LHCN-M2 (cell line): ENCODE measurements at regions not wholly inside any gene's neighbourhood (a gene's known extent, or its start where the extent isn't known, plus 50 kb on each side); places are given as distances from the start of the nearest gene placed in this dataset.

ENCODE experiments used
- DNase-seq: peaks from one replicate; pipeline ENCODE4 v3.0.0-alpha.2; 2012; ENCODE audit warnings: low read depth

DNA sequence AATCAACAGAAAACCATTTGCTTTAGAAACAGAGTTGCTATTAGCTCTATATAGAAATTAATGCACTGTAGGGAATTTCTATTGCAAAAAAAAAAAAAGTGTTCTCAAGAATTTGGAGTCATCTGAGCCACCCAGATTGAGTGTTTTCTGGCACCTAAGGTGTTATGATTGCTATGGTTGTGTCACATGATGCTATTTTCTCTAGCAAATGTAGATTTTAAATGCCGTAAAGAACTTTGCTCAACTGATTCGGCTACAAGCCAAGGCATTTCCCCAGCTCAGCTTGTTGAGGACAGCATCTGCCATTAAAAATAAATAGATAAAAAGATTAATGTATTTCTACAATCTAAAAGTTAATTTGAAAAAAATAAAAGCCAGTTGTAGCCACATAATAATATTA, 712.8 kb downstream of the FAT4 start:
- DNase-seq, result no peak

DNA sequence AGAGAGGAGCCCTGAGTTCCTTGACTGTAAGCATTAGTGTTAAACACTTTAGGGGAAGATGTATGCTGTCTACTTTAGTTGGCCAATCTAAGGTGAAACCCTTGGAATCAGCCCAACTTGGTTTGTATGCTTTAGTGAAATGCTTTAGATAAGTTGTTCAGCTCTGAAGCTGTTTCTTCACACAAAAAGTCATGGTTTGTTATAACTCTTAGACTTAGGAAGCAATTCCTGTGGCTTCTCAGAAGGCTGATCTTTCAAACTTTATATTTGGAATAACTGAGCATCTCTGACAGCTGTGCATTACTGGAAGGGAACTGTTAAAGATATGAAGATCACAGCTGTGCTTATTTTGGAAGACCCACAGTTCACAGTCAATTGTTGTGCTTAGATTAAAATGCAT, 714.1 kb downstream of the FAT4 start:
- peak; percentile 68 for DNase-seq

DNA sequence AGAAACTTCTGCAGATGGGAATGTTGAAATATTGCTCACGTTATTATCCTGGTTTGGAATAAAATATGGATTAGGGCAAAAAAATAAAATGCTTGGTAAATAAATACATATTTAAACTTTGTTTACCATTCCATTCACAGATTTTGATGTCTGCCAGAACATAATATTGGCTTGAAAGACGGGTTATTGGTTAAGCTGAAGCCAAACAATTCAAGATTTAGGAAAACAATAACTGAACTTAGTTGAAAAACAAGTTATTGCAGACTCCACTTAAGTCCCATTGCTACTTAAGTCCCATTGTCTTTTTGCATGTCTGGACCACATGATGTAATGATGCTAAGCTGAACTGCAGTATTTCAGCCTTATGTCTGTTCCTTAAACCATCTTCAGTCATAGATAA, 722.5 kb downstream of the FAT4 start:
- no peak for DNase-seq

DNA sequence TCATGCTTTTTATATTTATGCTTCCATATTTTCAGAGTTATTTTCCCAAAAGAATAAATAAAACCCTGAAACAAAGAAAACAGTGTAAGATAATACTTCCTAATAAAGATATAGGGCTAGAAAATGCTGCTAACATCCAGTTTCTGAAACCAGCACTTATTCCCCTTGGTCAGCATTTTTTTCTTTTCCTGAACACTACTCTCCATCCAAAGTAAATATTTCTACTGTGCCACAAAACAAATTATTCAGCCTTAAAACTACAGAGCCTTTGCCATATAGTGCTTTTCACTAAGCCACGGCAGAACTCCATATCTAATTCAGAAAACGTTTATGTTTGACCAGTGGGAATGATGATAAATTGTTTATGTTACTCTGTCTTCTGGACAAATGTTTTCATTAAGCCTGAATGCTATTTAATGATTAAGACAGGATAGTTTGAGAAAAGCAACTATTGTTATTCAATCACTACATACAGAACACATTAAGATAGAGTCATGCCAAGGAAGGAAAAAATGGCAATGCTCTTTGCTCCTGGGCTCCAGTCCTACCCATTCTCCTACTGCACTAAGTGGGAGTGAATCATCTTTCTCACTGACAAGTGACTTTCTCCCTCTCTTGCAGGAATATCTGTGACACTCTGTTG, 723.9 kb downstream of the FAT4 start:
- DNase-seq, result peak; percentile 10

DNA sequence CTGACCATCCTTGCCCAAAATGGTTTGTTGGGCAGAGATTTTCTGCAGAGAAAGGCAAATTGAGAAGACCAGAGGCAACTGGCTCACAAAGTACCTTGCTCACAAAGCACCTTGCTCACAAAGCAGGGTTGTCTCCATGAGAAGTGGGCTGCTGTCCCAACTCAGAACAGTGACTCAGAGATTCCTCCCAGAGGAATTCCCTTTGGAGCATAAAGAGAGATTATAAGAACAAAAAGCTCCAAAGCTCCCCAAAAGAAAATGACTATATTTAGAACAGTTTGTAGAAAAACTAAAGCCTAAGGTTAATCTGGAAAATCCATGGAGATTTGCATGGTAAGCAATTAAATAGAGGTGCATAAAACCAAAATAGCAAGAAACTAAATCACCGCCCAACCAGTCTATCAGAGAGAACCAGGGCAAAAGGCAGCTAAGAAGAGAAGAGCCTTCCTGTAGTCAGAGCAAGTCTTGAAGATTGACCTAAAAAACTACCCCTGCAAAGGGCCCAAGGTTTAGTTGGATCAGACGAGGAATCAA, 731.4 kb downstream of the FAT4 start:
- DNase-seq, result peak; percentile 57

DNA sequence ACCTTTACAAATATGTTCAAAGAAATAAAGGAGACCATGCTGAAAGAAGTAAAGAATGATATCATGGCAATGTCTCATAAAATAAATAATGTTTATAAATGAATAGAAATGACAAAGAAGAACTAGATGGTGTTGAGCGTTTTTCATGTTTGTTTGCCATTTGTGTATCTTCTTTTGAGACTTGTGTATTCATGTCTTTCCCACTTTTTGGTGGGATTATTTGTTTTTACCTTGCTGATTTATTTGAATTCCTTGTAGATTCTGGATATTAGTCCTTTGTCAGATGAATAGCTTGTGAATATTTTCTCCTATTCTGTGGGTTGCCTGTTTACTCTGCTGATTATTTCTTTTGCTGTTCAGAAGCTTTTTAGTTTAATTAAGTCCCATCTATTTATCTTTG, 732.4 kb downstream of the FAT4 start:
- no peak for DNase-seq

DNA sequence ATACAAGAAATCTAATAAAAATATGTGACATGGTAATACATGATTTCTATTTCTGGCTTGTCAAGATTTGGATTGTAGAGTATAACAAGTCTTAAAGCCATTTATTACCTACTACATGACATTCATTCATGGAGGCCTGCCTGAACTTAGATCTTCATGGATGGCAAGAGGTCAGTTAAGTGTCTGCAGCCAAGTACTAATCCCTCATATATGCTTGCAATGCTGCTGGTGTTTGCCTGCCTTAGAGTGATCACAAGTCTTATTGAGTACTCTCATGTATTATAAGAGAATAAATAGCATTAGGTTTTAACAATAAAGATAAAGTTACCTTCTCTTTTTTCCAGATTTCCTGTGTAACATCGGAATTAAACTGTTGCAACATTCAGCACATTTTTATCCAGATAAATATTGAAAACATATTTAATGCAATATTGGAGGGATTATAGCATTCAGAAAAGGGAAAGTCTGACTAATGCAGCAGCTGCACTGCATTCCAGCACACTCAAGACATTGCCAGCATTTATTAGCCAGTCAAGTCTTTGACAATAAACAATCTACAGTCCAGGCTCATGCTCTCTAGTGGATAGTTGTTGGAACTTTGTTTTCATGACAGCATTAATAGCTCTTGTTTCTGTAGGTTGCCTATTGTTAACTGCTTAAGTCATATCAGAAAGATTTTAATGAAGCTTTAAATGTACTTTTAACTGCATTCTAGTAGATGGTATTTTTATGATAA, 737.1 kb downstream of the FAT4 start:
- DNase-seq, result peak; percentile 94

DNA sequence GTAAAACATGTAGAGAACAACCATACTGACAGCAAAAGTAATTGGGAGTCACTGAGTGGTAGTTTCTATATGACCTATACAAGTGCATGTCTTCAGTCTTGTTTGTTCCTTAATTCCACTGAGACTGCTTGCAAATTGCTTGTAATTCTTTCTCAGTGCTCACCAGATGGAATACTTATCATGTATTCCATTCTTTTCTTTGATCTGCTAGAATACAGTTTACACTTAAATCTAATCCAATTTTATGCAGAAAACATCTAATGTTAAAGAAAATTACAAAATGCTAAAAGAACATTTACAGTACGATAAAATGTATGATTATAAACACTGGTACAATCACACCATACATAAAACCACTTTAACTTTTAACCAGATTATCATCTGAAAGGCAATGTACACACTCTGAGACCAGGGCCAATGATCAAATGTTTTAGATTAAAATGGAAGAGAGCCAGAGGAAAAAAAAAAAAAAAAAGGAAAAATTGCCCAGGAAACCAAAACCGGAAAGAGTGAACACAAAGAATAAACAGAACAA, 741.4 kb downstream of the FAT4 start:
- DNase-seq, result no peak

DNA sequence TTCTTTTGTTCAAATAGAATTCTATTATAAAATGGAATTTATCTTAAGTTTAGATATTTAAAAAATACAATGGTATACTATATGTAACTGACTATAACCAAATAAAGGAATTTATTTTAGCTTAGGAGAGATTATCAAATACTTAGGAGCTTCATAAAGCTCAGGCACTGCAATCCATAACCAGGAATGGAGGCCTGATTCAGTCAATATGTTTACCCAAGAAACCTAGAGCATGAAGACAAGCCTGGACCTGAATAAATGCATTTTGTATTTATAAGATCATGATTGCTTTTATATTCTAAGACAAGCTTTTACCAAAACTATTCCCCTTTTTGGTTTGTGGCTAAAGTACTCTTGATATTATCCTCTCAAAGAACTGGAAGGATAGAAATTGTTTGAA, 742.6 kb downstream of the FAT4 start:
- DNase-seq, result no peak

DNA sequence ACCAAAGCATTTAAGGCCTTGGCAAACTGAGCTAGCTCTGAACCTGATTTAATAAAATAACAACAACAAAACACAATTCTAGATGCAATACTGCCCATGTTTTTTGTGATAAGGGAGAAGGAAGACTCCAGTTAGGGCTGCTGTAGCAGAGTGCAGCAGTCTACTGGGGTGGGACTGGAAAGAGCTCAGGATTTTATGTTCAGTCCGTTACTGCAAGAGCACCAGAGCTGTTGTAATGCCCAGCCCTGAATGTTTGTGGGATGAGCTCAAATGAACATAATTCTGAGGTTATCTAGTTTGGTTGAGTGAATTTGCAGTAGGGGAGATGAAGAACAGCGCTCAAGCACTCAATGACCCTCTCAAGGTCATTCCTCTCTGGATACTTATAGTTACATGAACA, 743.8 kb downstream of the FAT4 start:
- DNase-seq, result no peak

DNA sequence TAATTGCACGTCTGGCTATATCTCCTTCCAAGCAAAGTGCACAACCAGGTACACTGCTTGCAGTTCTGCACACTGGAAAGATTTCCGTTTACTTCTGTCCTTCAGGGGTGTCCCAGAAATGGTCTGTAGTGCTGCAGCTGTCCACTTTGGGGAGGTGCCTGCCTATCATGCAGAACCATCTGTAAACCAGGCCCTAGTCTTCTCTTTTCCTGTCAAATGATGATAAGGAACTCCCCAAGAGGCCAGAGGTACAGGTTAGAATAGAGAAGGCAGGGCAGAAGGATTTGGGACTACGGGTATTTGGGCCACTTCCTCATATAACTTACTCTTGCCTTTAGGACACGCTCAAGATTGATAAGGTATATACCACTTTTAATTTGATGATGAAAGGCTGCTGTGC, 746.9 kb downstream of the FAT4 start:
- DNase-seq, result no peak

DNA sequence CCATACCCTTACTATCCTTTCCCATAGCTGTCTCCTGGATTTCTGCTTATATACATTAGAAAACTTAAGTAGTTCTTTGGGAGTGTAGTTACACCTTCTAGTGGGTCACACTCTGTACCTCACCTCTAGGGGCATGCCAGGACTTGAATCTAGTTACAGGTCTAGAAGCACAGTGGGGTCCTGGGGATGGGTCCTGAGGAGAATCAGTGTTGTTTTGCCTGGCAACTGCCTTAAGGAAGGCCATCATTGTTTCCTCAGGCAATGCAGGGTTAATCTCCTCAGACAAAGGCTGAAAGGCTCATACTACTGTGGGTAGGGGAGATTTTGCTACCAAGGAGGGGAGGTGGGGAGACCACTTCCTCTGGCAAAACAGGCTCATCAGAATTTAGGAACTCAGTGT, 750.3 kb downstream of the FAT4 start:
- no peak for DNase-seq

DNA sequence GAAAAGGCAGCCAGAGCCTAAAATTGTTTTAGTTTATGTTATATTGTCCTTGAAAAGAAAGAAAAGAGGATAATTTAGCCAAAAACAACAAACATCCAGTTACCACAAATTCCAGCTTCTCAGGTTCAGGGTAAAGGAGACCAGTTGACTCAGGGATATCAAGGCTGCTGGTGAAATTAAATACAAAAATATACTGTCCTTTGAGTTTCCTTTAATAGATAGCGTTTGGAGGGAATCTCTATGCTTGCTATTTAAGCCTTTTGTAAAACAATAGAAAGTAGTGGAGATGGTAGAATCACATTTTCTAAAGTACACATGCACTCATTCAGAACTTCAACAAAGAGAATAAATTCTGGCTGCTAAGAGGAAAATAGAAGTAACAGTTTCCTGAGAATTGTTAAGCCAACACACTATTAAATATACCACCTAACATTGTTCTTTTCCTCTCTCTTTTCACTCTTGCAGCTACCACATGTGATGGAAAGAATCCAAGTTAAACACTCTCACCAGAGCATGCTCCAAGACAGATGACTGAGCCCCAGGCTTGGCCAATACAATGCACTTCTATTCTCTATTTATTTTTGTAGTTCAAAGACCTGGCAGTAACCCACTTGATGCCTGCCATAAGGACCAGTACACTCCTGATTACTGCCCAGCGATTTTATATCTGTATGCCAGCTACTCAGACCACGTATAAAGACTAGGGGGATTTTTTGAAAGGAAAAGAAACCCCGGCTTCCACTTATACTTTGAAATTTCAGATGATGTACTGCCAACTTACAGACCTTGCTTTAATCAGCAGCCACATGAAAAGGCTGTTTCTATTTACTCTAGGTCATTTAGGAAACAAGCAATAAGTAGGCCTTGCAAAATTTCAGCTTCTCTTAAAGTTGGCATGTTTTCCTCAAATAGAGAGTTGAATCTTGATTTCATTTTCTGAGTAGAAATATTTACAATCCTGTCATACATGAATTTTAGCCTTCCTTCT, 756.9 kb downstream of the FAT4 start:
- peak; percentile 84 for DNase-seq

DNA sequence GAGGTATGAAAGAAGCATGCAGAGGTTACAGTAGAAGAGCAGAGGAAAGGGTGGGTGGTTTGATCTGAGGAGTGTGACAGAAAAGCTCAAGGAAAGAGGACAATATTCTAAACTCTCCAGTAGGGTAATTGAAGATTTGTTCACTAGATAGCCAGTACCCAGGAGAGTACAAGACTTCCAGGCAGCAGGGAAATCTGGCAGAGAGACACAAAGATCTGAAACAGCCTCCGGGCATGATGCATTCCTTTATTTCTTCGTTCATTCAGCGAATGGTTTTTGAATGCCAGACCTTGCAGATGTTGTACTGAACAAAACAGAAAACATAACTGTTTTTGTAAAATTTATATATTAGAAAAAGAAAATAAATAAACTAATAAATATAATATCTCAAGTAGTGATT, 766.6 kb downstream of the FAT4 start:
- no peak for DNase-seq

DNA sequence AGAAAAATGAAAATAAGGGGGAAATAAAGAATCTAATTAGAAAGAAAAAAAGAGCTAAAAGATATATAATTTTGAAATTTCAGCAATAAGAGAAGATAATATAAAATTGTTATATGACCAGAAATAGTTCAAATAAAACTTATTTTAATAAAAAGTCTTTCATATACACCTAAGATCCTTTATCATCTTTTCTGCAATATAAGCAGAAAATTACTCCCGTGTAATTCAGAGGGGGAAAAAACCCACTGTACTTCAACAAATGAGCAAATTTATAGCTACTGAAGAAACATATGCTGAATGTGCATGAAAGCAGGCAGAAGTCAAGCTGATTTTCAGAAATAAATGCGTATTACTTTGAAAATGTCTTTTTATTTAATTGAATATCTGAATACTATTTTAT, 771.3 kb downstream of the FAT4 start:
- DNase-seq, result no peak

DNA sequence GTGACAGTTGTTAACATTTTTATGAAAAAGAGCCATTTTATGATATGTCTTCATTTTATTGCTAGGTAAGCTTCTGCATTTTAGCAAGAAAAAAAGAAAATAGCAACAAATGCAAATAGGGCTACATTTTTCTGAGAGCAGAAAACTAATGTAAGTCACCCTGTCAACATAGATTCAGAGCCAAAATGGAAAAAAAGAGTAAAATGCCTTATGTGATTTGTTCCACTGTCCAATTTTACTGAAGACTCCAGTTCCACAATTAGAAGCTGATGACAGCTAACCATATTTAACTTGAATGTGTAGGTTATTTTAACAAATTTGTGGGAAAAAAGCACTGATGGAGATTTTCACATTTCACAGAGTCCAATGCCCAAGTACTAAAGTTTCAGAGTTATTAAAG, 772.3 kb downstream of the FAT4 start:
- no peak for DNase-seq

DNA sequence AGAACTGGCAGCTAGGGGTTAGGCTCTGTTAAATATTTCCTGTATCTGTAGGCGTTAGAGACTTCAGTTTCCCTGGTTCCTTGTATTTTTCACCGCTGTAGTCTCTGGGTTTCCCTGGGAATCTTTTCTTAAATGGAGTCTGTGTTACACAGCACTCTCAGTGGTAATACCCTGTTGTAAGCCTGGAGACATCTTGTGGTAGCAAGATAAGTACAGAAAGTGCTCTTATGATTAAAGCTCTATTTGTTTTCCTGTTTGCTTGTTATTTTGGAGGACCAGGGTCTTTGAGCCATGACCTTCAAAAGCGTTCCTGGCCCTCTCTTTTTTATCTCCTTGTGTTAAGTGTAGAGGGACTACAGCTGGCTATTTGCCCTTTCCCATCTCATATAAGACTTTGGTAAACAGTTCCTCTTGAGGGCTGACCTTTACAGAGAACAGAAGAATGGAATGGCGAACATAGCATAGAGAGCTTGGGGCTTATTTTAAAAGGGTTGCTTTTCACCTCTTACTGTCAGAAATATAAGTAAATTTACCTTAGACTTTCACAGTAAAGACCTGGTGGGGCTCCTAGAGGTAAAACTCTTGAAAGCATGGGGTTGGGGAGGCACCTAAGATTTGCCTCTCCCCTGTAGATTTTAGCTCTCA, 782.5 kb downstream of the FAT4 start:
- DNase-seq, result no peak

DNA sequence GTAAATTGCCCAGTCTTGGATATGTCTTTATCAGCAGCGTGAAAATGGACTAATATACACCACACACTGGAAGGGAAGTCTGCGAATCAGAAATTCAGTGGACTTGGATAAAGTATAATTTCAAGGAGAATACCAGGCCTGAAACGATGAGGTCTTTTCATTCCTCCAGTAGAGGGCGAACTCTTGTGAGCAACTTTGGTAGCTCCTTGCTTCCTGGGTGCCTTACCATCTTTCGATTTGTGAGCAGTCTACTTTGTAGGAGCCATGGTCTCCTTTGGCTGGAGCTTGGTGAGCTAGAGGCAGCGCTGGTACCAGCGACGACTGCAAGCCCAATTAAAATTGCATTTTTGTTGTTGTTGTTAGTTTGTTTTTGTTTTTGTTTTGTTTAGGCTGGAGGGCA, 791.9 kb downstream of the FAT4 start:
- DNase-seq, result no peak

DNA sequence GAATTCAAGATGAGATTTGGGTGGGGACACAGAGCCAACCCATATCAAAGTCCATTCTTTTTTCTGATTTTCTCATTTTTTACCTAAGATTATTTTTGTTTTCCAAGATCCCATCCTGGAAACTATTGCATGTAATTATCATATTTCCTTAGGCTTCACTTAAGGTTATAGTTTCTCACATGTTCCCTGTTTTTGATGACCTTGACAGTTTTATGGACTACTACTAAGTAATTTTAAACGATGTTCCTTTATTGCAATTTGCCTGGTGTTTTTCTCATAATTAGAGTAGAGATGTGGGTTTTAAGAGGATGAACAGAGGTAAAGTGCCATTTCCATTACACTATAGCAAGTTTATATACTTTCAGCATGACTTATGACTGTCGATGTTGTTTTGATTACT, 795.1 kb downstream of the FAT4 start:
- no peak for DNase-seq

DNA sequence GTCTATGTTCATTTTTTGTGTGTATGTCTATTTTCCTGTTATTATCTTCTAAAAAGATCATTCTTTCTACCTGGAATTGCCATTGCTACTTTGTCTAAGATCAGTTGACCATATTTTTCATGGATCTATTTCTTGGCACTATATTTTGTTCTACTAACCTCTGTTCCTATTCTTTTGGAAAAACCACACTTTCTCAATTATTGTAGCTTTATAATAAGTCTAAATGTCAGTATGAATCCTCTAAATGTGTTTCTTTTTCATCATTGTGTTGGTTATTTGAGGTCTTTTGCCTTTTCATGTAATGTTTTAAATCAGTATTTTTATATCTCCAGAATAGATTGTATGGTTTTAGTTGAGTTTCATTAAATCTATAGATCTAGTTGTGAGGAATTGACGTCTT, 798.3 kb downstream of the FAT4 start:
- DNase-seq, result no peak

DNA sequence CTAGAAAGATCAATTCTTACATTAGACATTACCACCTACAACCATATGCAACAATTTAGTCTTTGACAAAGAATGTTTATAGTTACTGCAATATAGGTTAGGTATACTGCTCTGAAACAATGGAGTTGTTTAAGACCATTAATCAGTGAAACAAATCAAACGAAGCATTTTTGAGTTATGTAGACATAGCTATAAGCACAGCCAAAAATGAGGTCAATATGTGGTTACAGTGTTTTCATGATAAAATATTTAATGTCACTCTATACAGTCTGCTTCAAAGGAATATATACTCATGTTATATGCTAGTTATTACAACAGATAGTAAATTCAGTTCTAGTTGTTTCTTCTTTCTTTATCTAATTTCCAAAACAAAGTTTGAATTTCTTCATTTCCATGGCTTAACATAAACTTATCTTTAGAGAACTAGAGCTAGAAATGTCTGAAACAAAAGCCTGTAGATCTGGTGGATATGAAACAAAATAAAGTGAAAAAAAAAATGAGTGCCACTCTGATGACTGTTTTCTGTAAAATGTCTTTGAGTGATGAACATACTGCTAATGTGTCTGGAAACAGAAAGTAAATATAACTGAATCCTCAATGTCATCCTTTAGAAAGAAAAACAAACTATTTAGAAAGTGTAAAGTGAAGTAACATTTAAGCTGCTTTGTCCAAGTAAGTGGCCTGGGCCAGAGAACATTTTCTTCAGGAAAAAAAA, 809.0 kb downstream of the FAT4 start:
- peak; percentile 48 for DNase-seq
